Astrocyte (in vitro differentiated cells and primary cell): ENCODE measurements at regions not wholly inside any gene's neighbourhood (a gene's known extent, or its start where the extent isn't known, plus 50 kb on each side); places are given as distances from the start of the nearest gene placed in this dataset.
"Not testable (repeated sequence)": the region's sequence is repeated elsewhere in the genome, so short reads cannot be mapped to it uniquely, and the experiment has no call there.

Experiments
- DNase-seq: peaks from one replicate; pipeline ENCODE4 v3.0.0-alpha.2; 2010; ENCODE audit warnings: low read depth
- FAIRE-seq: peaks from 2 replicates; lab custom pipeline; 2011; peaks lifted over from hg19 to GRCh38; lab: Jason Lieb, UNC
- H2AFZ ChIP-seq: 2 replicates; pipeline ENCODE4 v1.6.0; 2012; ENCODE audit warnings: low read depth, low read length, inconsistent platforms
- H3K27ac ChIP-seq: 2 replicates; pipeline ENCODE4 v1.5.1; 2011; ENCODE audit warnings: low read depth, low read length, inconsistent platforms
- H3K27me3 ChIP-seq: 2 replicates; pipeline ENCODE4 v1.6.0; 2011; ENCODE audit warnings: low read length, inconsistent platforms; ENCODE audit not compliant: insufficient read depth
- H3K36me3 ChIP-seq: 2 replicates; pipeline ENCODE4 v1.5.1; 2011; ENCODE audit warnings: low read length, inconsistent platforms; ENCODE audit not compliant: insufficient read depth
- H3K4me1 ChIP-seq: 2 replicates; pipeline ENCODE4 v1.5.1; 2011; ENCODE audit warnings: low read length, inconsistent platforms; ENCODE audit not compliant: insufficient read depth
- H3K4me2 ChIP-seq: 2 replicates; pipeline ENCODE4 v1.6.0; 2012; ENCODE audit warnings: low read length, inconsistent platforms
- H3K4me3 ChIP-seq: 2 replicates; pipeline ENCODE4 v1.5.1; 2011; ENCODE audit warnings: low read depth, mild to moderate bottlenecking, low read length, inconsistent platforms; ENCODE audit not compliant: insufficient read depth
- H3K79me2 ChIP-seq: 2 replicates; pipeline ENCODE4 v1.6.0; 2012; ENCODE audit warnings: mild to moderate bottlenecking, low read length, inconsistent platforms; ENCODE audit not compliant: insufficient read depth
- H3K9ac ChIP-seq: 2 replicates; pipeline ENCODE4 v1.6.0; 2012; ENCODE audit warnings: mild to moderate bottlenecking, low read length, inconsistent platforms
- H3K9me3 ChIP-seq: 2 replicates; pipeline ENCODE4 v1.5.1; 2012; ENCODE audit warnings: low read depth, mild to moderate bottlenecking, low read length, inconsistent platforms; ENCODE audit not compliant: insufficient read depth
- H4K20me1 ChIP-seq: 2 replicates; pipeline ENCODE4 v1.6.0; 2012; ENCODE audit warnings: low read length, inconsistent platforms; ENCODE audit not compliant: insufficient read depth
- H3K27ac Mint-ChIP-seq: one replicate; pipeline ENCODE4 v1.8.0; 2021; ENCODE audit warnings: mild to moderate bottlenecking, mixed read lengths; ENCODE audit not compliant: unreplicated experiment
- H3K27me3 Mint-ChIP-seq: one replicate; pipeline ENCODE4 v1.8.0; 2021; ENCODE audit warnings: low read depth, mixed read lengths; ENCODE audit not compliant: unreplicated experiment
- H3K36me3 Mint-ChIP-seq: one replicate; pipeline ENCODE4 v1.8.0; 2021; ENCODE audit warnings: low read depth, mixed read lengths; ENCODE audit not compliant: unreplicated experiment
- H3K4me1 Mint-ChIP-seq: one replicate; pipeline ENCODE4 v1.8.0; 2021; ENCODE audit warnings: low read depth, mixed read lengths; ENCODE audit not compliant: unreplicated experiment
- H3K4me3 Mint-ChIP-seq: one replicate; pipeline ENCODE4 v1.8.0; 2021; ENCODE audit warnings: mild to moderate bottlenecking, moderate library complexity, mixed read lengths; ENCODE audit not compliant: unreplicated experiment
- H3K9me3 Mint-ChIP-seq: one replicate; pipeline ENCODE4 v1.8.0; 2021; ENCODE audit warnings: mild to moderate bottlenecking, mixed read lengths; ENCODE audit not compliant: unreplicated experiment
- CTCF ChIP-seq: IDR thresholded peaks from 2 replicates; pipeline ENCODE4 v1.5.1; 2011; ENCODE audit warnings: low read depth, mild to moderate bottlenecking, inconsistent platforms, low read length, moderate library complexity; ENCODE audit not compliant: insufficient read depth
- EZH2 ChIP-seq: IDR thresholded peaks from 2 replicates; pipeline ENCODE4 v1.6.1; 2012; ENCODE audit warnings: mild to moderate bottlenecking, low read length, inconsistent platforms; ENCODE audit not compliant: insufficient read depth

- H3K36me3 Mint-ChIP-seq = peaks cover 3% of the 10 kb centered on the region
- peaks cover 2% of the 10 kb centered on the region for H3K4me1 ChIP-seq
- no peak overlapping the region for H3K4me3 ChIP-seq
- no peaks in the 10 kb centered on the region for H3K27me3 ChIP-seq
- peaks cover 89% of the 10 kb centered on the region for H3K79me2 ChIP-seq
- H3K36me3 ChIP-seq = no peaks in the 10 kb centered on the region
- peaks cover 44% of the 10 kb centered on the region for H4K20me1 ChIP-seq
- no peak overlapping the region for H2AFZ ChIP-seq
- H3K4me1 Mint-ChIP-seq = peaks cover 5% of the 10 kb centered on the region
- H3K4me2 ChIP-seq = no peak overlapping the region
- DNase-seq (no peak), FAIRE-seq (no peak)
- no peak overlapping the region for H3K4me3 Mint-ChIP-seq
- H3K9ac ChIP-seq = no peak overlapping the region
- H3K27ac ChIP-seq = no peak overlapping the region
- H3K27ac Mint-ChIP-seq = no peak overlapping the region
- H3K9me3 ChIP-seq = no peaks in the 10 kb centered on the region
- no peaks in the 10 kb centered on the region for H3K27me3 Mint-ChIP-seq
- H3K9me3 Mint-ChIP-seq = no peaks in the 10 kb centered on the region
- no peak for TF ChIP-seq CTCF
- no peak for TF ChIP-seq EZH2
Observed at GRCh38 chrY:7288611-7289010, 377.1 kb upstream of the AMELY start.

GRCh38 chrY:7287963-7288362 lies 376.4 kb upstream of the AMELY start:
- H3K36me3 Mint-ChIP-seq, DNase-seq, H3K4me2 ChIP-seq, H3K4me1 ChIP-seq, H3K27me3 ChIP-seq, H3K4me1 Mint-ChIP-seq, H3K9me3 Mint-ChIP-seq, H2AFZ ChIP-seq, H3K36me3 ChIP-seq, H3K9ac ChIP-seq, H3K4me3 ChIP-seq, H3K4me3 Mint-ChIP-seq, H3K27ac Mint-ChIP-seq, H3K27ac ChIP-seq, FAIRE-seq, H3K27me3 Mint-ChIP-seq, H3K9me3 ChIP-seq: not testable (repeated sequence)
- Histone ChIP-seq H4K20me1 (peaks cover 50% of the 10 kb centered on the region), H3K79me2 (peaks cover 89% of the 10 kb centered on the region)

DNA sequence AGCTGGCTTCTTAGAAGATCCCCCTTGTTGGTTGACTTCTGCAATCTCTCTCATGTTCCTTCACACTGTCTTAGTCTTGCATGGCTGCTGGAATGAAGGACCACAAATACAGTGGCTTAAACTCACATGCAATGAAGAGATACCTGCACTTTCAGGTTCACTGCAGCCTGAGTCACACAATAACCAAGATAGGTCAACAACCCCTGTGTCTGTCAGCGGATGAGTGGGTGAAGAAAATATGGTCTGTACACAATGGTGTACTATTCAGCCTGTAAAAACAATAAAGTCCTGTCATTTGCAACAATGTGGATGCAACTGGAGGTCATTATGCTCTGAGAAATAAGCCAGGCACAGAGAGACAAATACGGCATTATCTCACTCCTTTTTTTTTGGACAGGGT lies 373.8 kb upstream of the AMELY start:
- DNase-seq (no peak), FAIRE-seq (no peak)
- no peak overlapping the region for H3K4me3 Mint-ChIP-seq
- H3K27ac ChIP-seq = no peak overlapping the region
- H3K4me1 ChIP-seq = peaks cover 2% of the 10 kb centered on the region
- no peak overlapping the region for H3K4me3 ChIP-seq
- peaks cover 84% of the 10 kb centered on the region for H3K79me2 ChIP-seq
- no peak for TF ChIP-seq CTCF
- TF ChIP-seq EZH2 = no peak
- peaks cover 7% of the 10 kb centered on the region for H3K4me1 Mint-ChIP-seq
- H2AFZ ChIP-seq = no peak overlapping the region
- no peaks in the 10 kb centered on the region for H3K9me3 Mint-ChIP-seq
- no peak overlapping the region for H3K9ac ChIP-seq
- no peak overlapping the region for H3K4me2 ChIP-seq
- H3K27ac Mint-ChIP-seq = no peak overlapping the region
- peaks cover 34% of the 10 kb centered on the region for H4K20me1 ChIP-seq
- H3K27me3 Mint-ChIP-seq = no peaks in the 10 kb centered on the region
- peaks cover 4% of the 10 kb centered on the region for H3K36me3 Mint-ChIP-seq
- H3K36me3 ChIP-seq = no peaks in the 10 kb centered on the region
- no peaks in the 10 kb centered on the region for H3K9me3 ChIP-seq
- H3K27me3 ChIP-seq = no peaks in the 10 kb centered on the region
